ENCODE measurements at regions not wholly inside any gene's neighbourhood (a gene's known extent, or its start where the extent isn't known, plus 50 kb on each side); places are given as distances from the start of the nearest gene placed in this dataset.

GRCh38 chr11:92902417-92902816 is 67.0 kb upstream of the MTNR1B start:
- no peaks in the 10 kb centered on the region for H3K4me1 ChIP-seq (ENCODE audit: control insufficient read depth in 5 of 5, insufficient read depth in 5 of 5, low read length in 5 of 5)
- H3K4me3 ChIP-seq (ENCODE audit: low read depth in 1 of 5, low read length in 5 of 5): no peak overlapping the region
- H3K27me3 ChIP-seq (ENCODE audit: control insufficient read depth in 5 of 5, insufficient read depth in 4 of 5, low read length in 5 of 5): no peaks in the 10 kb centered on the region
- no peak overlapping the region for H3K9ac ChIP-seq (ENCODE audit: low read length in 5 of 5)
- no peaks in the 10 kb centered on the region for H3K36me3 ChIP-seq (ENCODE audit: control insufficient read depth in 5 of 5, insufficient read depth in 5 of 5, low read length in 5 of 5)
- H3K27ac ChIP-seq (ENCODE audit: low read depth, low read length): no peak overlapping the region
- H3K9me3 ChIP-seq (ENCODE audit: control insufficient read depth in 5 of 5, low read length in 5 of 5): no peaks in the 10 kb centered on the region

- Histone ChIP-seq H3K36me3 (ENCODE audit: control insufficient read depth in 5 of 5, insufficient read depth in 5 of 5, low read length in 5 of 5) (no peaks in the 10 kb centered on the region), H3K27me3 (ENCODE audit: control insufficient read depth in 5 of 5, insufficient read depth in 4 of 5, low read length in 5 of 5) (no peaks in the 10 kb centered on the region), H3K9ac (ENCODE audit: low read length in 5 of 5) (no peak overlapping the region), H3K27ac (ENCODE audit: low read depth, low read length) (no peak overlapping the region), H3K4me3 (ENCODE audit: low read depth in 1 of 5, low read length in 5 of 5) (no peak overlapping the region), H3K4me1 (ENCODE audit: control insufficient read depth in 5 of 5, insufficient read depth in 5 of 5, low read length in 5 of 5) (no peaks in the 10 kb centered on the region), H3K9me3 (ENCODE audit: control insufficient read depth in 5 of 5, low read length in 5 of 5) (no peaks in the 10 kb centered on the region)
Measured at GRCh38 chr11:92907671-92908070, 61.8 kb upstream of the MTNR1B start.

DNA sequence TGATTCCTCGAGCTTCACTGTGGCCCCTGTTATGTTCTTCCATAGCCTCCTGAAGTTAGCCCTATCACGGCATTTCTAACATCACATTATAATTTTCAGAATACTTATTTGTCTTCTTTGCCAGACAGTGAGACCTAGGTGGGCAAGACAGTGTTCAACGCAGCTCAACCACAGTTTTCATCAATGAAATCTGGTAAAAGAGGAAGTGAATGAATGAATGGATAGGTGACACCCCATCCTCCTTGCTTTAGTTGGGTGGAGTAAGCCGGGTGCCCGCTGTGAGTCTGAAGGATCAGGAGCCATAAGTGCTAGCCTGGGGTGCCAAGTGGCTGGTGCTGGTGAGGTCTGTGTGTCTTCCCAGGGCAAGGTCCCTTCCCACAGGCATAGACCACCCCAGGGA is 60.2 kb upstream of the MTNR1B start:
- no peaks in the 10 kb centered on the region for H3K4me1 ChIP-seq (ENCODE audit: control insufficient read depth in 5 of 5, insufficient read depth in 5 of 5, low read length in 5 of 5)
- no peak overlapping the region for H3K4me3 ChIP-seq (ENCODE audit: low read depth in 1 of 5, low read length in 5 of 5)
- no peak overlapping the region for H3K27ac ChIP-seq (ENCODE audit: low read depth, low read length)
- H3K9me3 ChIP-seq (ENCODE audit: control insufficient read depth in 5 of 5, low read length in 5 of 5): no peaks in the 10 kb centered on the region
- no peaks in the 10 kb centered on the region for H3K36me3 ChIP-seq (ENCODE audit: control insufficient read depth in 5 of 5, insufficient read depth in 5 of 5, low read length in 5 of 5)
- no peaks in the 10 kb centered on the region for H3K27me3 ChIP-seq (ENCODE audit: control insufficient read depth in 5 of 5, insufficient read depth in 4 of 5, low read length in 5 of 5)
- no peak overlapping the region for H3K9ac ChIP-seq (ENCODE audit: low read length in 5 of 5)

GRCh38 chr11:92911478-92911877 is 58.0 kb upstream of the MTNR1B start:
- H3K4me3 ChIP-seq (ENCODE audit: low read depth in 1 of 5, low read length in 5 of 5): no peak overlapping the region
- no peaks in the 10 kb centered on the region for H3K27me3 ChIP-seq (ENCODE audit: control insufficient read depth in 5 of 5, insufficient read depth in 4 of 5, low read length in 5 of 5)
- no peaks in the 10 kb centered on the region for H3K36me3 ChIP-seq (ENCODE audit: control insufficient read depth in 5 of 5, insufficient read depth in 5 of 5, low read length in 5 of 5)
- H3K9ac ChIP-seq (ENCODE audit: low read length in 5 of 5): no peak overlapping the region
- H3K27ac ChIP-seq (ENCODE audit: low read depth, low read length): no peak overlapping the region
- H3K9me3 ChIP-seq (ENCODE audit: control insufficient read depth in 5 of 5, low read length in 5 of 5): no peaks in the 10 kb centered on the region
- H3K4me1 ChIP-seq (ENCODE audit: control insufficient read depth in 5 of 5, insufficient read depth in 5 of 5, low read length in 5 of 5): no peaks in the 10 kb centered on the region

DNA sequence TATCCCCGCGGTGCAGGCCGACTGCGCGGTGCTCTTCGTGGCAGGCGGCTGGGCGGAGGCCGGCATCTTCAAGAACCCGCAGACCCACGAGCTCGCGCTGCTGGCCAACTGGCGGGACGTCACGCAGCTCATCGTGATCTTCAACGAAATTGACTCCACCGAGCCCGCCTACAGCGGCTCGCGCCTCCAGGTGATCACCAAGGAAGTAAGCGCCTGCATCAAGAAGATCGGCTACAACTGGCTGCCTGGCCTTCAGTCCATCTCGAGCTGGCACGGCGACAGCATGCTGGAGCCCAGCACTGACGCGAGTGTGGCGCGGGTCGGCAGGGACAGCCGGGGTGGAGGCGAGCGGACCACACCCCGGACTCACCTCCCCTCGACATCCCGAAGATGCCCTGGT is 53.9 kb upstream of the MTNR1B start:
- H3K27me3 ChIP-seq (ENCODE audit: control insufficient read depth in 5 of 5, insufficient read depth in 4 of 5, low read length in 5 of 5): no peaks in the 10 kb centered on the region
- no peak overlapping the region for H3K27ac ChIP-seq (ENCODE audit: low read depth, low read length)
- H3K36me3 ChIP-seq (ENCODE audit: control insufficient read depth in 5 of 5, insufficient read depth in 5 of 5, low read length in 5 of 5): no peaks in the 10 kb centered on the region
- H3K4me1 ChIP-seq (ENCODE audit: control insufficient read depth in 5 of 5, insufficient read depth in 5 of 5, low read length in 5 of 5): no peaks in the 10 kb centered on the region
- no peaks in the 10 kb centered on the region for H3K9me3 ChIP-seq (ENCODE audit: control insufficient read depth in 5 of 5, low read length in 5 of 5)
- no peak overlapping the region for H3K4me3 ChIP-seq (ENCODE audit: low read depth in 1 of 5, low read length in 5 of 5)
- H3K9ac ChIP-seq (ENCODE audit: low read length in 5 of 5): no peak overlapping the region

DNA sequence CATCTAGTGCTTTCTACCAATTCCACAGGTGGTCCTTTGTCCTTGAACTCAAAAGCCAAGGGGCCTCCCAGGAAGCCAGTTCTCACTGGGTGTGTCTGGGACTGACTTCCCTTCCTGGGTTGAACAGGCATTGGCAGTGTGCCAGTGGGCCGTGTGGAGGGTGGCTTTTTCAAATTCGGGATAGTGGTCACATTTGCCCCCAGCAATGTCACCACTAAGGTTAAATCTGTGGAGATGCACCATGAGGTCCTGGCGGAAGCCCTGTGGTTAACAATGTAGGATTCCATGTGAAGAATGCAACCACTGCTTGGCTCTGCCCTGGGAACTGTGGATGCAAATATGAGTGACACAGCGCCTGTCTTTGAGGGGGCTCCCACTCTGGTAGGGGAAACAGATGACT is 53.2 kb upstream of the MTNR1B start:
- Histone ChIP-seq H3K27ac (ENCODE audit: low read depth, low read length) (no peak overlapping the region), H3K27me3 (ENCODE audit: control insufficient read depth in 5 of 5, insufficient read depth in 4 of 5, low read length in 5 of 5) (peaks cover 0 to 3% (median 0%) of the 10 kb centered on the region in 5 donors), H3K9ac (ENCODE audit: low read length in 5 of 5) (no peak overlapping the region), H3K4me1 (ENCODE audit: control insufficient read depth in 5 of 5, insufficient read depth in 5 of 5, low read length in 5 of 5) (no peaks in the 10 kb centered on the region), H3K9me3 (ENCODE audit: control insufficient read depth in 5 of 5, low read length in 5 of 5) (no peaks in the 10 kb centered on the region), H3K36me3 (ENCODE audit: control insufficient read depth in 5 of 5, insufficient read depth in 5 of 5, low read length in 5 of 5) (no peaks in the 10 kb centered on the region), H3K4me3 (ENCODE audit: low read depth in 1 of 5, low read length in 5 of 5) (no peak overlapping the region)

- Histone ChIP-seq H3K4me1 (ENCODE audit: control insufficient read depth in 5 of 5, insufficient read depth in 5 of 5, low read length in 5 of 5) (no peaks in the 10 kb centered on the region), H3K9me3 (ENCODE audit: control insufficient read depth in 5 of 5, low read length in 5 of 5) (no peaks in the 10 kb centered on the region), H3K27me3 (ENCODE audit: control insufficient read depth in 5 of 5, insufficient read depth in 4 of 5, low read length in 5 of 5) (peaks cover 0 to 3% (median 0%) of the 10 kb centered on the region in 5 donors), H3K9ac (ENCODE audit: low read length in 5 of 5) (no peak overlapping the region), H3K27ac (ENCODE audit: low read depth, low read length) (no peak overlapping the region), H3K4me3 (ENCODE audit: low read depth in 1 of 5, low read length in 5 of 5) (no peak overlapping the region), H3K36me3 (ENCODE audit: control insufficient read depth in 5 of 5, insufficient read depth in 5 of 5, low read length in 5 of 5) (no peaks in the 10 kb centered on the region)
Measured at GRCh38 chr11:92917927-92918326, 51.5 kb upstream of the MTNR1B start.

GRCh38 chr11:92919048-92919447 is 50.4 kb upstream of the MTNR1B start:
- H3K9me3 ChIP-seq (ENCODE audit: control insufficient read depth in 5 of 5, low read length in 5 of 5): no peaks in the 10 kb centered on the region
- H3K27ac ChIP-seq (ENCODE audit: low read depth, low read length): no peak overlapping the region
- H3K4me1 ChIP-seq (ENCODE audit: control insufficient read depth in 5 of 5, insufficient read depth in 5 of 5, low read length in 5 of 5): no peaks in the 10 kb centered on the region
- H3K4me3 ChIP-seq (ENCODE audit: low read depth in 1 of 5, low read length in 5 of 5): no peak overlapping the region
- H3K36me3 ChIP-seq (ENCODE audit: control insufficient read depth in 5 of 5, insufficient read depth in 5 of 5, low read length in 5 of 5): no peaks in the 10 kb centered on the region
- no peak overlapping the region for H3K9ac ChIP-seq (ENCODE audit: low read length in 5 of 5)
- peaks cover 0 to 3% (median 0%) of the 10 kb centered on the region in 5 donors for H3K27me3 ChIP-seq (ENCODE audit: control insufficient read depth in 5 of 5, insufficient read depth in 4 of 5, low read length in 5 of 5)
